ENCODE measurements at regions not wholly inside any gene's neighbourhood (a gene's known extent, or its start where the extent isn't known, plus 50 kb on each side); places are given as distances from the start of the nearest gene placed in this dataset.

- Histone ChIP-seq H3K4me3 (ENCODE audit: control insufficient read depth in 2 of 3, extremely low read depth in 1 of 3, insufficient read depth in 2 of 3, low read depth in 1 of 3, low read length in 3 of 3) (no peak overlapping the region), H3K9me1 (ENCODE audit: control insufficient read depth, extremely low read depth, insufficient read depth, low read length) (no peaks in the 10 kb centered on the region), H3K9ac (ENCODE audit: control insufficient read depth, extremely low read depth, insufficient read depth, low read length) (no peak overlapping the region), H3K27ac (ENCODE audit: control insufficient read depth, insufficient read depth, low read length) (no peak overlapping the region), H3K4me2 (ENCODE audit: control insufficient read depth, extremely low read depth, insufficient read depth, low read depth, low read length) (no peak overlapping the region), H3K27me3 (ENCODE audit: control insufficient read depth, extremely low read depth, insufficient read depth, low read length) (no peaks in the 10 kb centered on the region), H4K20me1 (ENCODE audit: control insufficient read depth, extremely low read depth, insufficient read depth, low read length) (no peaks in the 10 kb centered on the region), H3K9me3 (ENCODE audit: control insufficient read depth, low read depth, low read length) (no peaks in the 10 kb centered on the region), H3K79me2 (ENCODE audit: control insufficient read depth, insufficient read depth, low read length) (no peaks in the 10 kb centered on the region), H2AFZ (ENCODE audit: control insufficient read depth, low read length) (no peak overlapping the region), H3K4me1 (ENCODE audit: control insufficient read depth, extremely low read depth, insufficient read depth, low read length) (peaks cover 8% of the 10 kb centered on the region), H3K36me3 (ENCODE audit: control insufficient read depth in 2 of 2, extremely low read depth in 1 of 2, insufficient read depth in 2 of 2, low read length in 2 of 2) (no peaks in the 10 kb centered on the region)
- no peak for DNase-seq (ENCODE audit: low read depth, low spot score)
- dilution Hi-C loops (cut with MboI; ENCODE audit: extremely low pct_ligation_motif_present, low sequenced_read_pairs), result no loop called here
- TF ChIP-seq EZH2 (IDR thresholded peaks at IDR 0.05; ENCODE audit: low read length) (no peak), CTCF (optimal IDR thresholded peaks at IDR 0.05 in 1 of 3, IDR thresholded peaks at IDR 0.05 in 1 of 3, conservative IDR thresholded peaks at IDR 0.05 in 1 of 3; ENCODE audit: extremely low read depth in 1 of 3, insufficient read depth in 2 of 3, low read length in 3 of 3) (no peak)
- no peak for FAIRE-seq
Observed at GRCh38 chrX:14362721-14363120, 166.6 kb upstream of the GLRA2 start.

GRCh38 chrX:14361435-14361834 lies 167.9 kb upstream of the GLRA2 start:
- no peak overlapping the region for H2AFZ ChIP-seq (ENCODE audit: control insufficient read depth, low read length)
- H3K9me1 ChIP-seq (ENCODE audit: control insufficient read depth, extremely low read depth, insufficient read depth, low read length), result no peaks in the 10 kb centered on the region
- no peak overlapping the region for H3K4me2 ChIP-seq (ENCODE audit: control insufficient read depth, extremely low read depth, insufficient read depth, low read depth, low read length)
- no peaks in the 10 kb centered on the region for H3K36me3 ChIP-seq (ENCODE audit: control insufficient read depth in 2 of 2, extremely low read depth in 1 of 2, insufficient read depth in 2 of 2, low read length in 2 of 2)
- H3K27ac ChIP-seq (ENCODE audit: control insufficient read depth, insufficient read depth, low read length), result no peak overlapping the region
- DNase-seq (ENCODE audit: low read depth, low spot score), result no peak
- H4K20me1 ChIP-seq (ENCODE audit: control insufficient read depth, extremely low read depth, insufficient read depth, low read length), result no peaks in the 10 kb centered on the region
- no peaks in the 10 kb centered on the region for H3K9me3 ChIP-seq (ENCODE audit: control insufficient read depth, low read depth, low read length)
- TF ChIP-seq EZH2 (IDR thresholded peaks at IDR 0.05; ENCODE audit: low read length), result no peak
- no peak for TF ChIP-seq CTCF (optimal IDR thresholded peaks at IDR 0.05 in 1 of 3, IDR thresholded peaks at IDR 0.05 in 1 of 3, conservative IDR thresholded peaks at IDR 0.05 in 1 of 3; ENCODE audit: extremely low read depth in 1 of 3, insufficient read depth in 2 of 3, low read length in 3 of 3)
- peaks cover 21% of the 10 kb centered on the region for H3K4me1 ChIP-seq (ENCODE audit: control insufficient read depth, extremely low read depth, insufficient read depth, low read length)
- H3K79me2 ChIP-seq (ENCODE audit: control insufficient read depth, insufficient read depth, low read length), result no peaks in the 10 kb centered on the region
- dilution Hi-C loops (cut with MboI; ENCODE audit: extremely low pct_ligation_motif_present, low sequenced_read_pairs), result no loop called here
- no peak for FAIRE-seq
- H3K27me3 ChIP-seq (ENCODE audit: control insufficient read depth, extremely low read depth, insufficient read depth, low read length), result no peaks in the 10 kb centered on the region
- H3K9ac ChIP-seq (ENCODE audit: control insufficient read depth, extremely low read depth, insufficient read depth, low read length), result no peak overlapping the region
- H3K4me3 ChIP-seq (ENCODE audit: control insufficient read depth in 2 of 3, extremely low read depth in 1 of 3, insufficient read depth in 2 of 3, low read depth in 1 of 3, low read length in 3 of 3), result no peak overlapping the region
